GM23248 (cell line): ENCODE measurements at regions not wholly inside any gene's neighbourhood (a gene's known extent, or its start where the extent isn't known, plus 50 kb on each side); places are given as distances from the start of the nearest gene placed in this dataset.

Source experiments
- EZH2 ChIP-seq: fragments of 200-600 bp; sonication (generic); IDR thresholded peaks from 2 replicates; pipeline ENCODE4 v1.6.1; 2018; ENCODE audit warnings: antibody characterized with exemption, mild to moderate bottlenecking; ENCODE audit not compliant: insufficient read depth, poor library complexity, severe bottlenecking
- EZH2phosphoT487 ChIP-seq: fragments of 200-600 bp; sonication (generic); IDR thresholded peaks from 2 replicates; pipeline ENCODE4 v1.6.1; 2018; ENCODE audit warnings: antibody characterized with exemption, moderate library complexity, mild to moderate bottlenecking, low read depth; ENCODE audit not compliant: insufficient read depth

- no peak for TF ChIP-seq EZH2phosphoT487
- TF ChIP-seq EZH2 = no peak
These were observed 159.2 kb upstream of the SLC24A5 start for GRCh38 chr15:47961401-47962090.
